GM12878 (cell line): ENCODE measurements at regions not wholly inside any gene's neighbourhood (a gene's known extent, or its start where the extent isn't known, plus 50 kb on each side); places are given as distances from the start of the nearest gene placed in this dataset.

ENCODE experiments used
- ATAC-seq: fragments of 200-7000 bp; cut with Tn5 transposase; 3 replicates; pipeline ENCODE4 v1.9.1; 2020; ENCODE audit warnings: mild to moderate bottlenecking, moderate library complexity
- BruUV-seq: library from RNA; stranded (reverse); fragments of 400-500 nt; replicated peaks from 2 replicates; lab custom pipeline; 2021; lab: Mats Ljungman, UMichigan
- CTCF ChIA-PET: fragments of 300-600 bp; sonication (Branson Sonifier 250); formaldehyde crosslinking; extraction: SDS; loops from one replicate; lab custom pipeline; 2021; ENCODE audit warnings: inconsistent platforms; lab: Yijun Ruan, JAX
- POLR2A ChIA-PET: fragments of 350-600 bp; formaldehyde crosslinking; extraction: SDS; loops from one replicate; lab custom pipeline; 2021; ENCODE audit warnings: inconsistent platforms; lab: Charles Lee
- RAD21 ChIA-PET: fragments of 300-600 bp; sonication (Branson Sonifier 250); formaldehyde crosslinking; loops from one replicate; lab custom pipeline; 2023; ENCODE audit warnings: antibody characterized with exemption; ENCODE audit not compliant: unreplicated experiment; lab: Charles Lee
- SMC1A ChIA-PET: fragments of 300-600 bp; sonication (Branson Sonifier 250); formaldehyde crosslinking; loops from one replicate; lab custom pipeline; 2023; ENCODE audit not compliant: unreplicated experiment, uncharacterized antibody; lab: Charles Lee
- DNase-seq: peaks from one replicate; pipeline ENCODE4 v3.0.0-alpha.2; 2011; ENCODE audit warnings: low read depth, low spot score
- FAIRE-seq: peaks from 3 replicates; lab custom pipeline; 2011; peaks lifted over from hg19 to GRCh38; lab: Jason Lieb, UNC
- H2AFZ ChIP-seq: 2 replicates; pipeline ENCODE4 v1.6.0; 2011; ENCODE audit warnings: low read depth, low read length, control low read depth; ENCODE audit not compliant: control insufficient read depth
- H3K27ac ChIP-seq: 2 replicates; pipeline ENCODE4 v1.5.1; 2011; ENCODE audit warnings: control low read depth; ENCODE audit not compliant: control insufficient read depth, insufficient read depth
- H3K27me3 ChIP-seq, 2 experiments: replicated peaks in 1 of 2; 2 replicates each; pipeline versions ENCODE4 v1.6.0 to v1.6.1; 2011; ENCODE audit warnings: low read length in 1 of 2; ENCODE audit not compliant: control insufficient read depth in 2 of 2, insufficient read depth in 2 of 2
- H3K36me3 ChIP-seq, 2 experiments: 2 replicates each; pipeline ENCODE4 v1.5.1; 2011; ENCODE audit warnings: low read length in 1 of 2; ENCODE audit not compliant: control insufficient read depth in 2 of 2, insufficient read depth in 2 of 2
- H3K4me1 ChIP-seq: 2 replicates; pipeline ENCODE4 v1.6.1; 2011; ENCODE audit warnings: mild to moderate bottlenecking, low read length, moderate library complexity, mixed read lengths; ENCODE audit not compliant: control insufficient read depth, insufficient read depth
- H3K4me2 ChIP-seq: 2 replicates; pipeline ENCODE4 v1.6.0; 2011; ENCODE audit warnings: control low read depth; ENCODE audit not compliant: control insufficient read depth, insufficient read depth
- H3K4me3 ChIP-seq: fragments of 200-600 bp; sonication (generic); 2 replicates; pipeline ENCODE4 v1.5.1; 2016
- H3K79me2 ChIP-seq: 2 replicates; pipeline ENCODE4 v1.6.0; 2011; ENCODE audit warnings: low read length; ENCODE audit not compliant: control insufficient read depth, insufficient read depth
- H3K9ac ChIP-seq: 2 replicates; pipeline ENCODE4 v1.8.0; 2011; ENCODE audit warnings: low read length, control low read depth, mixed read lengths; ENCODE audit not compliant: control insufficient read depth, insufficient read depth
- H3K9me3 ChIP-seq: replicated peaks from 3 replicates; pipeline ENCODE4 v1.5.1; 2011; ENCODE audit warnings: mild to moderate bottlenecking, low read length; ENCODE audit not compliant: control insufficient read depth, insufficient read depth
- H4K20me1 ChIP-seq: 2 replicates; pipeline ENCODE4 v1.6.0; 2011; ENCODE audit not compliant: control insufficient read depth, insufficient read depth
- CREB1 ChIP-seq: IDR thresholded peaks from 2 replicates; pipeline ENCODE4 v1.6.1; 2012; ENCODE audit warnings: low read depth, mild to moderate bottlenecking, inconsistent platforms
- CREM ChIP-seq: IDR thresholded peaks from 2 replicates; pipeline ENCODE4 v1.6.1; 2014; ENCODE audit warnings: antibody characterized with exemption, low read depth
- EGR1 ChIP-seq, 2 experiments: IDR thresholded peaks; 1 replicate in 1 of 2; 2 replicates in 1 of 2; pipeline ENCODE4 v1.6.1; 2011 to 2012; ENCODE audit warnings: low read depth in 2 of 2, low read length in 2 of 2, borderline replicate concordance in 1 of 2, mild to moderate bottlenecking in 1 of 2, moderate library complexity in 1 of 2
- JUNB ChIP-seq: IDR thresholded peaks from 2 replicates; pipeline ENCODE4 v1.6.1; 2016; ENCODE audit warnings: antibody characterized with exemption, mild to moderate bottlenecking
- MTA2 ChIP-seq: fragments of 450-650 bp; IDR thresholded peaks from 2 replicates; pipeline ENCODE4 v1.6.1; 2016; ENCODE audit warnings: low read depth, mild to moderate bottlenecking, moderate library complexity
- NFYA ChIP-seq: IDR thresholded peaks from 2 replicates; pipeline ENCODE4 v1.6.1; 2011; ENCODE audit warnings: low read depth, mild to moderate bottlenecking, low read length, improper control_type of control experiment, borderline replicate concordance
- NR2C2 ChIP-seq: IDR thresholded peaks from 2 replicates; pipeline ENCODE4 v1.6.1; 2011; ENCODE audit warnings: borderline replicate concordance, low read depth; ENCODE audit not compliant: control insufficient read depth, insufficient read length
- RFX5 ChIP-seq: IDR thresholded peaks from 2 replicates; pipeline ENCODE4 v1.6.1; 2011; ENCODE audit warnings: low read depth, low read length, improper control_type of control experiment
- SPI1 ChIP-seq: IDR thresholded peaks from 2 replicates; pipeline ENCODE4 v1.6.1; 2011; ENCODE audit warnings: low read depth, mild to moderate bottlenecking, low read length, moderate library complexity, borderline replicate concordance; ENCODE audit not compliant: insufficient read depth
- SRF ChIP-seq, 2 experiments: IDR thresholded peaks; 2 replicates each; pipeline ENCODE4 v1.6.1; 2011; ENCODE audit warnings: low read depth in 2 of 2, low read length in 2 of 2, mild to moderate bottlenecking in 1 of 2, moderate library complexity in 1 of 2
- YY1 ChIP-seq: IDR thresholded peaks from 2 replicates; pipeline ENCODE4 v1.6.1; 2011; ENCODE audit warnings: low read depth, mild to moderate bottlenecking, low read length
- ZNF217 ChIP-seq: fragments of 450-650 bp; IDR thresholded peaks from 2 replicates; pipeline ENCODE4 v1.6.1; 2017; ENCODE audit warnings: antibody characterized with exemption, mild to moderate bottlenecking
- WGBS: methylation state at CpG from one replicate; pipeline ENCODE4 v1.1.6; 2016; ENCODE audit warnings: low lambda C conversion rate; ENCODE audit not compliant: insufficient replicate concordance, insufficient coverage; ENCODE audit errors: missing lambda C conversion rate; 5-methylcytosine and 5-hydroxymethylcytosine counted together
- in situ Hi-C: fragments of 300-500 bp; cut with MboI; formaldehyde crosslinking; loops from 9 replicates; pipeline ENCODE4 v1.14.3; 2018; ENCODE audit warnings: mixed read lengths
- intact Hi-C: fragments of 100-400 bp; cut with micrococcal nuclease; formaldehyde crosslinking; loops from one replicate; pipeline ENCODE4 v1.14.2; 2022; ENCODE audit not compliant: unreplicated experiment
- TF ChIP-seq, protein P1 (sequence below): fragments of 450-650 bp; IDR thresholded peaks from 2 replicates; pipeline ENCODE4 v1.6.1; 2017; ENCODE audit warnings: borderline replicate concordance
- TF ChIP-seq, protein P2 (sequence below): fragments of 450-650 bp; IDR thresholded peaks from 2 replicates; pipeline ENCODE4 v1.6.1; 2017; ENCODE audit warnings: antibody characterized with exemption, mild to moderate bottlenecking, moderate library complexity

DNA sequence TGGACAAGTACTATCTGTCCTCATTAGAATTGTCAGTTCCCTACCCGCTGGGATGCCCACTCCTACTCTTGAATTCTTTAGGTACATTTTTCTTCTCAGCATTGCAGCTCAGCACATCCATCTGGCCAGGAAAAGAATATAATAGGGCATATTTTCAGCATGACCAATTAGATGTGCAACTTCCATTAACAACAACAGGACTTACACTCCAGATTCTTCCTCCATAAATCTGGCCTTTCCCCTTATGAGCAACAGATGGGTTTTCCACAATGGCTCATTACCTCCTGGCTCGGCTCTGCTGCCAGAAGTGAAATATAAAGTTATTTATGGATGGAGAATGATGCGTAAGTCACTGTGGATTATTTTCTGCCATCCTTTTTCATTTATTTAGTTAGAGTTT lies 443.8 kb upstream of the TGFBR2 start:
- ChIA-PET RAD21 (no interaction called here), CTCF (no interaction called here), SMC1A (no interaction called here), POLR2A (no interaction called here)
- FAIRE-seq (no peak), ATAC-seq (no peak), DNase-seq (no peak)
- H3K36me3 ChIP-seq = no peaks in the 10 kb centered on the region
- H3K4me3 ChIP-seq = no peak overlapping the region
- 2% methylated on average over 3 of the region's 3 CpGs for WGBS
- intact Hi-C loops (no loop called here), in situ Hi-C loops (no loop called here)
- H3K9me3 ChIP-seq = no peaks in the 10 kb centered on the region
- H4K20me1 ChIP-seq = no peaks in the 10 kb centered on the region
- H3K9ac ChIP-seq = no peak overlapping the region
- BruUV-seq = no TSS peak
- H2AFZ ChIP-seq = no peak overlapping the region
- H3K4me2 ChIP-seq = no peak overlapping the region
- H3K79me2 ChIP-seq = no peaks in the 10 kb centered on the region
- H3K27me3 ChIP-seq = no peaks in the 10 kb centered on the region
- no peak overlapping the region for H3K27ac ChIP-seq
- TF ChIP-seq SPI1 (no peak), YY1 (no peak), NR2C2 (no peak), RFX5 (no peak), ZNF217 (no peak), MTA2 (no peak), SRF (IDR thresholded peaks at IDR 0.05; ENCODE audit: low read depth in 2 of 2, low read length in 2 of 2) (no peak), EGR1 (IDR thresholded peaks at IDR 0.05; ENCODE audit: borderline replicate concordance in 1 of 2, low read depth in 2 of 2, low read length in 2 of 2) (no peak), JUNB (no peak), CREB1 (no peak), CREM (no peak), NFYA (no peak)
- TF ChIP-seq, protein P1, sequence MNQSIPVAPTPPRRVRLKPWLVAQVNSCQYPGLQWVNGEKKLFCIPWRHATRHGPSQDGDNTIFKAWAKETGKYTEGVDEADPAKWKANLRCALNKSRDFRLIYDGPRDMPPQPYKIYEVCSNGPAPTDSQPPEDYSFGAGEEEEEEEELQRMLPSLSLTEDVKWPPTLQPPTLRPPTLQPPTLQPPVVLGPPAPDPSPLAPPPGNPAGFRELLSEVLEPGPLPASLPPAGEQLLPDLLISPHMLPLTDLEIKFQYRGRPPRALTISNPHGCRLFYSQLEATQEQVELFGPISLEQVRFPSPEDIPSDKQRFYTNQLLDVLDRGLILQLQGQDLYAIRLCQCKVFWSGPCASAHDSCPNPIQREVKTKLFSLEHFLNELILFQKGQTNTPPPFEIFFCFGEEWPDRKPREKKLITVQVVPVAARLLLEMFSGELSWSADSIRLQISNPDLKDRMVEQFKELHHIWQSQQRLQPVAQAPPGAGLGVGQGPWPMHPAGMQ = no peak
- TF ChIP-seq, protein P2, sequence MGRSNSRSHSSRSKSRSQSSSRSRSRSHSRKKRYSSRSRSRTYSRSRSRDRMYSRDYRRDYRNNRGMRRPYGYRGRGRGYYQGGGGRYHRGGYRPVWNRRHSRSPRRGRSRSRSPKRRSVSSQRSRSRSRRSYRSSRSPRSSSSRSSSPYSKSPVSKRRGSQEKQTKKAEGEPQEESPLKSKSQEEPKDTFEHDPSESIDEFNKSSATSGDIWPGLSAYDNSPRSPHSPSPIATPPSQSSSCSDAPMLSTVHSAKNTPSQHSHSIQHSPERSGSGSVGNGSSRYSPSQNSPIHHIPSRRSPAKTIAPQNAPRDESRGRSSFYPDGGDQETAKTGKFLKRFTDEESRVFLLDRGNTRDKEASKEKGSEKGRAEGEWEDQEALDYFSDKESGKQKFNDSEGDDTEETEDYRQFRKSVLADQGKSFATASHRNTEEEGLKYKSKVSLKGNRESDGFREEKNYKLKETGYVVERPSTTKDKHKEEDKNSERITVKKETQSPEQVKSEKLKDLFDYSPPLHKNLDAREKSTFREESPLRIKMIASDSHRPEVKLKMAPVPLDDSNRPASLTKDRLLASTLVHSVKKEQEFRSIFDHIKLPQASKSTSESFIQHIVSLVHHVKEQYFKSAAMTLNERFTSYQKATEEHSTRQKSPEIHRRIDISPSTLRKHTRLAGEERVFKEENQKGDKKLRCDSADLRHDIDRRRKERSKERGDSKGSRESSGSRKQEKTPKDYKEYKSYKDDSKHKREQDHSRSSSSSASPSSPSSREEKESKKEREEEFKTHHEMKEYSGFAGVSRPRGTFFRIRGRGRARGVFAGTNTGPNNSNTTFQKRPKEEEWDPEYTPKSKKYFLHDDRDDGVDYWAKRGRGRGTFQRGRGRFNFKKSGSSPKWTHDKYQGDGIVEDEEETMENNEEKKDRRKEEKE = no peak
- H3K4me1 ChIP-seq = no peaks in the 10 kb centered on the region
